HG03066 (cell line): ENCODE measurements at regions not wholly inside any gene's neighbourhood (a gene's known extent, or its start where the extent isn't known, plus 50 kb on each side); places are given as distances from the start of the nearest gene placed in this dataset.
"Not testable (repeated sequence)": the region's sequence is repeated elsewhere in the genome, so short reads cannot be mapped to it uniquely, and the experiment has no call there.

Experiments used
- ATAC-seq: cut with Tn5 transposase; IDR thresholded peaks from one replicate; pipeline ENCODE4 v1.9.1; 2021; ENCODE audit warnings: low read depth; ENCODE audit not compliant: unreplicated experiment

GRCh38 chr1:55541296-55541695, 326.1 kb upstream of the USP24 start:
- ATAC-seq: no peak

GRCh38 chr1:55539652-55540512, 324.7 kb upstream of the USP24 start:
- no peak for ATAC-seq

DNA sequence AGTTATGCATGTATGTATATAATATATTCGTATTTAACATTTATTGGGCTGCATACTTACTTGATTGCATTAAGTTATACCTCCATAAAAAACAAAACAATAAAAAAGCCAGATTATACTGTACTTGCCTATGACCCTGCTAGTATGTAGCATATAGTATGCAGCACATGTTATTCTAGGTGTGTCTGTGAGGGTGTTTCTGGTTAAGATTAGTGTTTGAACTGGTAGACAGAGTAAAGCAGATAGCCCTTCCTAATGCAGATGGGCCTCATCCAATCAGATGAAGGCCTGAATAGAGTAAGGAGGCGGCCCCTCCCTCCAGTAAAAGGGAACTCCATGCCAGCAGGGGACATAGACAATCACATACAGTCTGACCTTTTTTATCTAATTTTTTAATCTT, 323.3 kb upstream of the USP24 start:
- ATAC-seq: no peak

DNA sequence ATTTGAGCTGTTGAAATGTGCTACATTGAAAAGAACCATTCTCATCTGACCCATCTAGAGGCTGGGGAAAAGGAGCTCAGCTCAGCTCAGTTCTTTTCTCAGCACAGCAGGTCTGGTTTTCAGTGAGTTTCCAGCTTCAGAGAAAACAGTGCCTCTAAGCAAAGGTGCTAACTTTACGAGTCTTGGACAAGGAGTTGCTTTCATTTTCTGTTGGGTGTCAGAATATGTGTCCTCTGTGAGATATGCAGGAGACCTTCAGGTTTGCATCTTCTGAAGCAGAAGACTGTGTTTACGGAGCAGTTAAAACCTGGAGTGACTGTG, 321.3 kb upstream of the USP24 start:
- ATAC-seq: no peak

- ATAC-seq: no peak
Measured at GRCh38 chr1:55535724-55536544, 320.8 kb upstream of the USP24 start.

DNA sequence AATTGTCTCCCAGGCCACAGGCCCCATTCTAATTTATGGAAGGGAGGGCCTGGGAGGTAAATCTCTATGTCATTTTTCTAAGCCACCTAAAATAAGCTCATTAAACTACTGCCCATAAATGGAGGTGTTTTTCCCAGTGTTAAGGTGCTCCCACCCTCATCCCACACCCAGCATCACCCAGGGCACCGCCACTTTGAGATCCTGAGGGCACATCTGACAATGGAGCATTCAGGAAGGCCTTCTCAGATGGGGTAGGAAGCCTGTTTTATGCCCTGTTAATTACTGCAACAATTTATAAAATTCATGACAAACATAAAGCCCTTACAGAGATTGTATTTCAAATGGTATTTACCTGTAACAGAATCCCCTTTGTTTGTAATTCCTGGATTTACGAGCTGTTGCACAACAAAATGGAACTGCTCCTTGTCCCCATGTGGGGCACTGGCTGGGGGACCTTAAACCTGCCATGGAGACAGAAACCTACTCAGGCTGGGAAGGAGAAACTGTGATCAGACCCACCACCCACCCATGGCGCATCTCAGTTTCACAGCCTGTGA, 319.5 kb upstream of the USP24 start:
- no peak for ATAC-seq

DNA sequence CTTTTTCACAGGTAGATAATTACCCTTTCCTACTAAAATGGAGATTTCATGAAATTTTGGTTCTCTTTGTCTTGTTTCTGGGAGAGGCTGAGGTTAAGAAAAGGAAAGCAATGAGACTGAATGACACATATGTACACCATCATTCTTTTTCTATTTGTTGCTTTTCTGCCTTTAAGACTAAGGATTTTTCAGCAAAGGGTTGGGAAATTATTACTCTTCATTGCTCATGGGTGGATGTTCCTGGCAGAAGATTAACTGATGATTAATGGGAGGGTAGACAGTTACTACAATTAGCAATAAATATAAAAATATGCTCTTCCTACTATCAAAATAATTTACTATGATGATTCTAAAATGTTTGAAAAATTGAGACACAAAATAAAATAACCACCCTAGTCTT, 316.5 kb upstream of the USP24 start:
- ATAC-seq: no peak

DNA sequence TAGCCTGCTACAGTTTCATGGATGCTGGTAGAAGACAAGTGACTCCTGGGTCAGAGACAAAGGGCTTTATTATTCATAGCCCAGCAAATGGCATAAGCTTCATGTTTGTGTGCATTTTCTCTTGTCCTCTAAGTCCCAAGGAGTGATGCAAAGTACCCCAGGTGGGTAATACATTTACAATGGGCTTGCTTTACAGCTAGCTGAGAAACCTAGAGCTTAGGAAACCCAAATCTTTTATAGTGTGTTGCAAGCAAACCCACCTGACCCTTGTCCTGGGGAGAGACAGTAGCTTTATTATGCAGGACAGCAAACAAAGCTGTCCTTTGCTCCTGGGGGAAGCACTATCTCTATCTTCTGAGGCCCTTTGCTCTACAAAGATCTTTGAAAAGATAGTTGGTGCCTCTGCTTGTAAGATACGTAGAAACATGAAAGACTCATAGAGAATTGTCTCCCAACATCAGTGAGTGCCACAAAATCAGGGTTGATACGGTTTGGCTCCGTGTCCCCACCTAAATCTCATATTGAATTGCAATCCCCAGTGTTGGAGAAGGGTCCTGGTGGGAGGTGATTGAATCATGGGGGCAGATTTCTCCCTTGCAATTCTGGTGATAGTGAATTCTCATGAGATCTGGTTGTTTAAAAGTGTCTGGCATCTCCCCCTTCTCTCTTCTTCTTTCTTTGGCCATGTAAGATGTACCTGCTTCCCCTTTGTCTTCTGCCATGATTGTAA, 315.8 kb upstream of the USP24 start:
- ATAC-seq: no peak

DNA sequence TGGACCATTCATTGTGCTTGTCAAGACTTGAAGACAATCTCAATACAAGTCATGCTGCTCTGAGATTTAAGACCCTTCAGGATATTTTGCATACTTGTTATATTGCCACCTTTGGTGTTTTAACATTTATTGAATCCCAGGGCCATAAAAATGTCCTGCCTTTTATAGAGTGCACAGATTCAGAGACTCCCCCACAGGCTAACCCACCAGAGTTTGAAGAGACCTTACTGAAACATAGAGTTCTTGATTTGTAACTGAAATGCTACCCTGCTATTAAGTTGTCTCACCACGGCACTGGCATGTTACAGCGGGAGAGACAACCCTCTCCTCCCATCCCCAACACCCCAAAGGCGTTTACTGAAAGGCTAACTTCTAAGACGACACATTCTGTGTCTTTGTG, 313.9 kb upstream of the USP24 start:
- no peak for ATAC-seq

DNA sequence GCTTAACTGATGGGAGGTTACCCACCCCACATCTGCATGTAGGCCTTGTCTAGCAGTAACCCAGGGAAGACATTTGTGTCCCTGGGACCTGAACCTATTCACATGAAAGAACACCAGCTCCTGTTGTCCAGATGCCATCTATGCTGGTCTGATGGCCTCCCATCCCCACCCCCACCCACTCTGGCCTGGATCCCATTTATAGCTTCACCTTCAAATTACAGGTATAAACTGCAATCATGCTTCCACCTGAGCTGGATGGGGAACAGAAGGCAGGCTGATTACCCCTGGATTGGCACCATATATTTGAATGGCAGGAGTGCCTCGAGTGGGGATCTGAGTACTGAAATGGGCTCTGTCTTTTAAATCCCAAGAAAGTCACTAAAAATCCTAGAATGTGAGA, 312.7 kb upstream of the USP24 start:
- ATAC-seq: no peak

GRCh38 chr1:55526716-55527115, 311.6 kb upstream of the USP24 start:
- ATAC-seq: no peak

- ATAC-seq: no peak
Measured at GRCh38 chr1:55524006-55524405, 308.8 kb upstream of the USP24 start.

DNA sequence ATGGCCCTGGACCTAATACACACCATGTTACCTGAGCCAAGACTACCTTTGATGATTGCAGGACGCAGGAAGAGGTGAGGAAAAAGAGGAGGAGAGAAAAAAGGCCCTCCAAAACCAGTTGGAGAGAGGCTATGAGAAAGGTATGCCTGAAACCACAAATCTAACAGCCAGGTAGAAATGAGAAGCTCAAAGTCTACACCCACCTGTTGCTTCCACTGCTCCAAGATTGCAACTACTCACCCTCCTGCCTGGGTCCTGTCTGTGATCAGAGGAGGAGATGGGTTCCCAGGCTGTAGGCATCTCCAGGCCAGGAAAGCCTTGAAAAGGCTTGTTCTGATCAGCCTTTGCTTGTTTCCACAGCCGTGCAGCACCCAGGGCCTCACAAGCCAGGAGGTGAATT, 307.8 kb upstream of the USP24 start:
- ATAC-seq: no peak

DNA sequence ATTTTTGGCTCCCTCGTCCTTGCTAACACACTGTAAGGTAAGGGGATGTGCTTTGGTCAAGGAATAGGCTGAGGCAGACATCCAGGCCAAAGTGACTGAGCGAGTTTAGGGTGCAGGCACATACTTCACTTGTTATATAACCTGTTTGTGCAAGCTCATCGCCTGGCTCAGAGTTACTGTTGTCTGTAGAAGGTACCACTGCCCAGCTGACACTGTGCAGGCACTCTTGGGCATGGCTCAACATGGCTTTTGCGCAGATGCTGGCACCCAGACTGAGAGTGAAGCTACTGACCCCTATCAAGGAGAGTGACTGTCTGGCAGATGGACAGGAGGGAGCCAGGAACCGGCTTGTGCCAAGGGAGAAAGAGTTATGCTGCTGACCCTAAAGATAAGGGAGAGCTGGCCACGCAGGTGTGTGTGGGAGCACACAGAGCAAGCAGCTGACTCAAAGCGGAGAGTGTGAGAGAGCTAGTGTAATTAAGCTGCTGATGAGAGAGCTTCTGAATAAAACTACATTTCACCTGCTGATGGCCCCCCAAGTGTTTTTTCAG, 307.3 kb upstream of the USP24 start:
- ATAC-seq: no peak

- no peak for ATAC-seq
Measured at GRCh38 chr1:55520861-55521260, 305.7 kb upstream of the USP24 start.

DNA sequence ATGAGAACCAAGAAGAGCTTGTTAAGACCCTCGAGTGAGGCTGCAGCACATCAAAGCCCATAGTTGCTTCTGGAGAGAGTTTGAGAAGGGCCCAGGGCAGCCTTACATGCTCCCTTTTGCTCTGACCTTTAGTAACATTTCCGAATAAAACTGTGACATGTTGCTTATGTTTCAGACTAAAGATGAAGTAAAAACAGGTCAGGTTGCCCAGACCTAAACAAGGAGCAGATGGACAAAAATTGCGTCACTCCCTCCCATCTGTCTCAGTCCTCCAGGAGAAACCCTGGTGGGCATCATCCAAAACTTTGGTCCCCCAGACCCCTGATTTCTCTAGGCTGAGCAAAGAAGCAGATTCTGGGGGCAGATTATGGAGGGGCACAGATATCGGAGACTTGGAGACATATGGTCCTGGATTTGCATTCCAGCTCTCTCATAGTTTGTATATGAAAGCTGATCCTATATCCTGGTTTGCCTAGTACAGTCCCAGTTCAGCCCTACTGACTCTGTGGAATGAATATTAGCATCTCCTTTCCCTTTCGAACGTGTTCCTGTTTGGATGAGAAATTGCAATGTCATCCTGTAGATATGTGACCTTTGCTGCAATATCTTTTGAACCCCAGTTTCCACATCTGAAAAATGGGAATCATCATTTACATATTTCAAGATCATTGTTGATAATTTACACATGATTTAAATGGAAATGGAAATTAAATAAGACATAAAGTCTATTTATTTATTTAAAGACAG, 304.9 kb upstream of the USP24 start:
- ATAC-seq: no peak

DNA sequence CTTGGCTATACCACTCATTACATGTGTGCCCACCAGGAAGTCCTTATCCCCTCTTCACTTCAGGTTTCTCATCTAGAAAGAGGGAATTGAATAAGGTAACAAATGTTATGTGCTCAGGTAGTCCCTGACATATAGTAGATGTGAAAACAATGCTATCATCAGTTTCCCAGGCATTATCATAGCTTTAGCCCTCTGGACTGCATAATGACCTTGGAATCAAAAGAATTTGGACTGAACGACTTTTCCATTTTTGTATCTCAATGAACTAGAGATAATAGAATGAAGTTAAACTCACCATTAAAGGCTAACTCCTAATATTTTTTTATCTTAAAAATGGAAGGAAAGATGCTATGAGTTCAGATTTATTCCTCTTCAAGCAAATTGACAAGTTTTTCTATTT, 304.1 kb upstream of the USP24 start:
- no peak for ATAC-seq

DNA sequence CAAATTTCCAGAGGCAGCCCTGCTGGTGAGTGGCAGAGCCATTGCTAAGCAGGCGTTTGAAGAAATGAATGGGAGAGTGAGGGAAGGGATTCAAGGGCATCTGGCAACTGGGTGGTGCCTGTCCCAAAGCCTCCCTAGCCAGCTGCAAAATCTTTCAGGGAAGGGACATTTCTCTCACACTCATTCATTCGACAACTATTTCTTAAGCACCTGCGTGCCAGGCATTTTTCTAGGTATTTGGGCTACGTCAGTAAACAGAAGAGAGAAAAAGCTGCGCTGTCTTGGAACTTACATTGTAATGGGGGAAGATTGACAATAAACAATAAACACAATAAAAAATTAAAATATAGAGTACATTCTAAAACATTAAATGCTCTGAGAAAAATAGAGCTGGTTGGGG, 301.9 kb upstream of the USP24 start:
- no peak for ATAC-seq

- not testable (repeated sequence) for ATAC-seq
Measured at GRCh38 chr1:55514571-55514970, 299.4 kb upstream of the USP24 start.

DNA sequence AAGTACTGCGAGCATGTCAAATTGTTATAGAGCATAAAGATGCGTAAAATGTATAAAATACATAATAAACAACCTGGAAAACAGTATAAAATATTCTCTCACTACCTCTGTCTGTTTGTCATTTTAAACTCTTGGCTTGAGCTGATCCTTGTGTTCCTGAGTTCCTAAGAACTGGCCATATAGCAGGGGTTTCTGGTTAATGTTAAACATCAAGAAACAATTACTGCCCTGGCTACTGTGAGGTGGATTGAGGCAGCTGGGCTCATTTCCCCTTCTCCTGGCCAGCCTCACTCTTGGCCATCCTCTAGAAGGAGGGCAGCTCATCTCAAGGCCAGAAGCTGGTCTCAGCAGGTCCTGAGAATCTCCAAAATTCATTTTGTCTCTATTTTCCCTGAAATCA, 297.3 kb upstream of the USP24 start:
- no peak for ATAC-seq
